ENCODE measurements at regions not wholly inside any gene's neighbourhood (a gene's known extent, or its start where the extent isn't known, plus 50 kb on each side); places are given as distances from the start of the nearest gene placed in this dataset.

DNA sequence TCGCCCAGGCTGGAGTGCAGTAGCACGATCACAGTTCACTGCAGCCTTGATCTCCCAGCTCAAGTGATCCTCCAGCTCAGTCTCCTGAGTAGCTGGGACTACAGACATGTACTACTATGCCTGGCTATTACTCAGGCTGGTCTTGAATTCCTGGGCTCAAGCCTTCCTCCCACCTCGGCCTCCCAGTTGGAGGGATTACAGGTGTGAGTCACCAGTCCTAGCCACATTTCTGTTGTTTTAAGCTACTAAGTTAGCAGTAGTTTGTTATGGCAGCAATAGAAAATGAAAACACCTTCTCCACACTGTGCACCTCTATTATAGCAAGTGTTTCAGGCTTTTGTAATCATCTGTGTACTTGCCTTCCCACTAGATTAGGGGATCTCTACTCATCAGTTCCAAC, 588.9 kb upstream of the TLE4 start:
- no peak for TF ChIP-seq LEF1 (IDR thresholded peaks at IDR 0.05; ENCODE audit: borderline replicate concordance)
- TF ChIP-seq ELF4 (IDR thresholded peaks at IDR 0.05): no peak
- TF ChIP-seq FOXM1 (IDR thresholded peaks at IDR 0.05; ENCODE audit: borderline replicate concordance): no peak
- TF ChIP-seq L3MBTL2 (conservative IDR thresholded peaks at IDR 0.05): no peak
- no peak for TF ChIP-seq BHLHE40 (IDR thresholded peaks at IDR 0.05; ENCODE audit: borderline replicate concordance)
